ENCODE measurements at regions not wholly inside any gene's neighbourhood (a gene's known extent, or its start where the extent isn't known, plus 50 kb on each side); places are given as distances from the start of the nearest gene placed in this dataset.

DNA sequence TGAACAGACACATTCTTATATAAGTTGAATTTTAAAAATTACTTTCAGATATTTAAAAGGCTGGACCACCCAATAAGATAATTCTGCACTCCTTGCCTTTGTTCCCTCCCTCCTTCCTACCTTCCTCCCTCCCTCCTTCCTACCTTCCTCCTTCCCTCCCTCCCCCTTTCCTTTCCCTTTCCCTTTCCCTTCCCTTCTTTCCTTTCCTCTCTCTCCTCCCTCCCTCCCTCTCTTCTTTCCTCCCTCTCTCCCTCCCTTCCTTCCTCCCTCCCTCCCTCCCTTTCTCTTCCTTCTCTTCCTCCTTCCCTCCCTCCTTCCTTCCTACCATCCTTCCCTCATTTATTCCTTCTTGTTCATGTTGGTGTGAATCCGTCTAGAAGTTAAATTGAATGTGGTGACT is 93.0 kb downstream of the ATP6V1G3 start:
- ChIA-PET POLR2A (no interaction called here), CTCF (no interaction called here)
- H3K9me3 Mint-ChIP-seq (ENCODE audit: insufficient read depth) = no peaks in the 10 kb centered on the region
- H3K4me1 Mint-ChIP-seq = no peaks in the 10 kb centered on the region
- DNase-seq (no peak), ATAC-seq (ENCODE audit: low read depth) (no peak)
- no peaks in the 10 kb centered on the region for H3K27me3 Mint-ChIP-seq
- H3K27ac ChIP-seq (ENCODE audit: low read length in 2 of 2) = no peak overlapping the region
- WGBS (ENCODE audit: insufficient coverage) = no CpG with 5 or more reads among the region's 1 CpG
- no peak overlapping the region for H3K4me3 Mint-ChIP-seq
- H3K4me3 ChIP-seq (ENCODE audit: control extremely low read depth in 1 of 5, extremely low read depth in 1 of 5, insufficient read depth in 1 of 5, low read depth in 2 of 5, low read length in 4 of 5) = no peak overlapping the region
- no peaks in the 10 kb centered on the region for H3K4me1 ChIP-seq (ENCODE audit: control insufficient read depth in 2 of 2, insufficient read depth in 2 of 2, low read length in 2 of 2)
- TF ChIP-seq, protein P1, sequence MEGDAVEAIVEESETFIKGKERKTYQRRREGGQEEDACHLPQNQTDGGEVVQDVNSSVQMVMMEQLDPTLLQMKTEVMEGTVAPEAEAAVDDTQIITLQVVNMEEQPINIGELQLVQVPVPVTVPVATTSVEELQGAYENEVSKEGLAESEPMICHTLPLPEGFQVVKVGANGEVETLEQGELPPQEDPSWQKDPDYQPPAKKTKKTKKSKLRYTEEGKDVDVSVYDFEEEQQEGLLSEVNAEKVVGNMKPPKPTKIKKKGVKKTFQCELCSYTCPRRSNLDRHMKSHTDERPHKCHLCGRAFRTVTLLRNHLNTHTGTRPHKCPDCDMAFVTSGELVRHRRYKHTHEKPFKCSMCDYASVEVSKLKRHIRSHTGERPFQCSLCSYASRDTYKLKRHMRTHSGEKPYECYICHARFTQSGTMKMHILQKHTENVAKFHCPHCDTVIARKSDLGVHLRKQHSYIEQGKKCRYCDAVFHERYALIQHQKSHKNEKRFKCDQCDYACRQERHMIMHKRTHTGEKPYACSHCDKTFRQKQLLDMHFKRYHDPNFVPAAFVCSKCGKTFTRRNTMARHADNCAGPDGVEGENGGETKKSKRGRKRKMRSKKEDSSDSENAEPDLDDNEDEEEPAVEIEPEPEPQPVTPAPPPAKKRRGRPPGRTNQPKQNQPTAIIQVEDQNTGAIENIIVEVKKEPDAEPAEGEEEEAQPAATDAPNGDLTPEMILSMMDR (IDR thresholded peaks at IDR 0.05) = no peak
- no peak overlapping the region for H3K9ac ChIP-seq (ENCODE audit: low read length)
- no peaks in the 10 kb centered on the region for H3K9me3 ChIP-seq (ENCODE audit: control extremely low read depth in 1 of 3, control insufficient read depth in 2 of 3, insufficient read depth in 1 of 3, low read length in 2 of 3)
- no peak overlapping the region for H2AFZ ChIP-seq (ENCODE audit: insufficient read depth, low read depth, low read length, poor library complexity, severe bottlenecking)
- H3K36me3 ChIP-seq (replicated peaks in 1 of 2; ENCODE audit: control extremely low read depth in 1 of 2, control insufficient read depth in 1 of 2, extremely low read depth in 1 of 2, insufficient read depth in 2 of 2, low read length in 1 of 2) = no peaks in the 10 kb centered on the region
- H3K27ac Mint-ChIP-seq = no peak overlapping the region
- H4K20me1 ChIP-seq (ENCODE audit: control insufficient read depth, insufficient read depth, low read length, poor library complexity, severe bottlenecking) = no peaks in the 10 kb centered on the region
- no peaks in the 10 kb centered on the region for H3K27me3 ChIP-seq (replicated peaks in 1 of 4; ENCODE audit: control extremely low read depth in 1 of 4, control insufficient read depth in 3 of 4, insufficient read depth in 4 of 4, low read length in 3 of 4)
- no peak overlapping the region for H3K4me2 ChIP-seq (replicated peaks; ENCODE audit: low read depth, low read length, poor library complexity, severe bottlenecking)
- intact Hi-C loops (cut with micrococcal nuclease) = no loop called here
- no peaks in the 10 kb centered on the region for H3K79me2 ChIP-seq (ENCODE audit: control insufficient read depth, insufficient read depth, low read length)

DNA sequence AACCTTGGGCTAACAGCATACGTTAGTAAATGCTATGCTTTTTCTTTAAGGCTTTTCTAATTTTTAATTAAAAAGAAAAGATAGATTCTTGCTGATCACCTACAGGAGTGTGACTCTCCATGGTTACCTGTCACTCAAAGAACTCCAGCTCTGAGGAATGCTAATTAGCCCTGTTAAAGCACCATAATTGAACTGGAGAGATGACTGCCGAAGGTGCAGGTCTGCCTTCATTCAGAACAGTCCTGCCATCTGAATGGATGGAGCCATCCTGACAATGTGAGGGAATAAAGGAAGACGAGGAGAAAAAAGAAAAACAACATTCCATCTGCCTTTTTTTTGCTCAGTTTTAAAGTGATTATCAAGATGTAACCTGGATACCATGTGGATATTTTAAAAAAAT is 94.6 kb downstream of the ATP6V1G3 start:
- Mint-ChIP-seq H3K4me1 (no peaks in the 10 kb centered on the region), H3K9me3 (ENCODE audit: insufficient read depth) (no peaks in the 10 kb centered on the region), H3K4me3 (no peak overlapping the region), H3K27ac (no peak overlapping the region), H3K27me3 (no peaks in the 10 kb centered on the region)
- ChIA-PET POLR2A (no interaction called here), CTCF (no interaction called here)
- H3K79me2 ChIP-seq (ENCODE audit: control insufficient read depth, insufficient read depth, low read length) = no peaks in the 10 kb centered on the region
- H3K4me1 ChIP-seq (ENCODE audit: control insufficient read depth in 2 of 2, insufficient read depth in 2 of 2, low read length in 2 of 2) = no peaks in the 10 kb centered on the region
- no peak overlapping the region for H3K27ac ChIP-seq (ENCODE audit: low read length in 2 of 2)
- ATAC-seq (ENCODE audit: low read depth) = no peak
- H3K4me3 ChIP-seq (ENCODE audit: control extremely low read depth in 1 of 5, extremely low read depth in 1 of 5, insufficient read depth in 1 of 5, low read depth in 2 of 5, low read length in 4 of 5) = no peak overlapping the region
- H3K27me3 ChIP-seq (replicated peaks in 1 of 4; ENCODE audit: control extremely low read depth in 1 of 4, control insufficient read depth in 3 of 4, insufficient read depth in 4 of 4, low read length in 3 of 4) = no peaks in the 10 kb centered on the region
- DNase-seq = no peak
- H3K9ac ChIP-seq (ENCODE audit: low read length) = no peak overlapping the region
- no peaks in the 10 kb centered on the region for H3K9me3 ChIP-seq (ENCODE audit: control extremely low read depth in 1 of 3, control insufficient read depth in 2 of 3, insufficient read depth in 1 of 3, low read length in 2 of 3)
- TF ChIP-seq, protein P1 (IDR thresholded peaks at IDR 0.05) = no peak
- no peak for TF ChIP-seq EZH2 (IDR thresholded peaks at IDR 0.05; ENCODE audit: borderline replicate concordance, insufficient read depth, low read depth, low read length, poor library complexity, severe bottlenecking)
- 80% methylated on average over 1 of the region's 3 CpGs for WGBS (ENCODE audit: insufficient coverage)
- no peak overlapping the region for H3K4me2 ChIP-seq (replicated peaks; ENCODE audit: low read depth, low read length, poor library complexity, severe bottlenecking)
- H4K20me1 ChIP-seq (ENCODE audit: control insufficient read depth, insufficient read depth, low read length, poor library complexity, severe bottlenecking) = no peaks in the 10 kb centered on the region
- H3K36me3 ChIP-seq (replicated peaks in 1 of 2; ENCODE audit: control extremely low read depth in 1 of 2, control insufficient read depth in 1 of 2, extremely low read depth in 1 of 2, insufficient read depth in 2 of 2, low read length in 1 of 2) = no peaks in the 10 kb centered on the region
- intact Hi-C loops (cut with micrococcal nuclease) = no loop called here
- no peak overlapping the region for H2AFZ ChIP-seq (ENCODE audit: insufficient read depth, low read depth, low read length, poor library complexity, severe bottlenecking)
